Neural progenitor cell (in vitro differentiated cells): ENCODE measurements at regions not wholly inside any gene's neighbourhood (a gene's known extent, or its start where the extent isn't known, plus 50 kb on each side); places are given as distances from the start of the nearest gene placed in this dataset.

Experiments
- DNase-seq: peaks from one replicate; pipeline ENCODE4 v3.0.0-alpha.2; 2016; ENCODE audit warnings: low spot score
- H2AFZ ChIP-seq: fragments of 200-600 bp; sonication (generic); replicated peaks from 2 replicates; pipeline ENCODE4 v1.6.1; 2016; ENCODE audit warnings: antibody characterized with exemption
- H3F3A ChIP-seq: fragments of 200-600 bp; sonication (generic); 2 replicates; pipeline ENCODE4 v1.6.1; 2016; ENCODE audit warnings: antibody characterized with exemption, low read depth
- H3K27ac ChIP-seq: fragments of 200-600 bp; sonication (generic); 2 replicates; pipeline ENCODE4 v1.5.1; 2016; ENCODE audit warnings: mild to moderate bottlenecking
- H3K27me3 ChIP-seq: fragments of 200-600 bp; sonication (generic); 2 replicates; pipeline ENCODE4 v1.6.1; 2016; ENCODE audit warnings: mild to moderate bottlenecking, moderate library complexity
- H3K36me3 ChIP-seq: fragments of 200-600 bp; sonication (generic); 2 replicates; pipeline ENCODE4 v1.5.1; 2016
- H3K4me1 ChIP-seq: fragments of 200-600 bp; sonication (generic); 2 replicates; pipeline ENCODE4 v1.6.1; 2016; ENCODE audit warnings: mixed run types
- H3K4me2 ChIP-seq: fragments of 200-600 bp; sonication (generic); 2 replicates; pipeline ENCODE4 v1.6.1; 2016
- H3K4me3 ChIP-seq: fragments of 200-600 bp; sonication (generic); 2 replicates; pipeline ENCODE4 v1.5.1; 2016
- H3K79me2 ChIP-seq: fragments of 200-600 bp; sonication (generic); 2 replicates; pipeline ENCODE4 v1.6.1; 2016; ENCODE audit warnings: low read depth
- H3K9ac ChIP-seq: fragments of 200-600 bp; sonication (generic); 2 replicates; pipeline ENCODE4 v1.6.1; 2016
- H3K9me3 ChIP-seq: fragments of 200-600 bp; sonication (generic); 2 replicates; pipeline ENCODE4 v1.5.1; 2016; ENCODE audit warnings: low read depth
- H4K20me1 ChIP-seq: fragments of 200-600 bp; sonication (generic); 2 replicates; pipeline ENCODE4 v1.6.1; 2016; ENCODE audit warnings: low read depth
- H3K27ac Mint-ChIP-seq: 3 replicates; pipeline ENCODE4 v1.8.0; 2021; ENCODE audit warnings: mixed read lengths
- H3K27me3 Mint-ChIP-seq: 2 replicates; pipeline ENCODE4 v1.8.0; 2022; ENCODE audit warnings: low read depth, mild to moderate bottlenecking, inconsistent platforms, moderate library complexity, mixed read lengths; ENCODE audit not compliant: insufficient read depth
- H3K36me3 Mint-ChIP-seq: 3 replicates; pipeline ENCODE4 v1.8.0; 2021; ENCODE audit warnings: mixed read lengths
- H3K4me1 Mint-ChIP-seq: 3 replicates; pipeline ENCODE4 v1.8.0; 2021; ENCODE audit warnings: mixed read lengths
- H3K4me3 Mint-ChIP-seq: 3 replicates; pipeline ENCODE4 v1.8.0; 2021; ENCODE audit warnings: mild to moderate bottlenecking, moderate library complexity, mixed read lengths
- H3K9me3 Mint-ChIP-seq: 3 replicates; pipeline ENCODE4 v1.8.0; 2020; ENCODE audit warnings: mixed read lengths
- EZH2 ChIP-seq: fragments of 200-600 bp; sonication (generic); IDR thresholded peaks from 2 replicates; pipeline ENCODE4 v1.6.1; 2017; ENCODE audit warnings: antibody characterized with exemption, mild to moderate bottlenecking, moderate library complexity
- EZH2phosphoT487 ChIP-seq: fragments of 200-600 bp; sonication (generic); IDR thresholded peaks from 2 replicates; pipeline ENCODE4 v1.6.1; 2017; ENCODE audit warnings: antibody characterized with exemption
- TF ChIP-seq, protein P1 (sequence below): fragments of 200-600 bp; sonication (generic); IDR thresholded peaks from 2 replicates; pipeline ENCODE4 v1.5.1; 2017; ENCODE audit warnings: antibody characterized with exemption, mild to moderate bottlenecking

- Histone ChIP-seq H3K4me2 (peak overlapping the region; percentile 61), H3K4me1 (peaks cover 31% of the 10 kb centered on the region), H3K9me3 (no peaks in the 10 kb centered on the region), H3K27me3 (peaks cover 66% of the 10 kb centered on the region), H3F3A (peaks cover 15% of the 10 kb centered on the region), H4K20me1 (peaks cover 10% of the 10 kb centered on the region), H3K4me3 (no peak overlapping the region), H3K36me3 (no peaks in the 10 kb centered on the region), H3K9ac (no peak overlapping the region), H3K27ac (peak overlapping the region; percentile 39), H2AFZ (no peak overlapping the region), H3K79me2 (no peaks in the 10 kb centered on the region)
- no peak for DNase-seq
- peaks cover 42% of the 10 kb centered on the region for H3K4me1 Mint-ChIP-seq
- no peak overlapping the region for H3K4me3 Mint-ChIP-seq
- TF ChIP-seq EZH2 (no peak), EZH2phosphoT487 (no peak)
- TF ChIP-seq, protein P1, sequence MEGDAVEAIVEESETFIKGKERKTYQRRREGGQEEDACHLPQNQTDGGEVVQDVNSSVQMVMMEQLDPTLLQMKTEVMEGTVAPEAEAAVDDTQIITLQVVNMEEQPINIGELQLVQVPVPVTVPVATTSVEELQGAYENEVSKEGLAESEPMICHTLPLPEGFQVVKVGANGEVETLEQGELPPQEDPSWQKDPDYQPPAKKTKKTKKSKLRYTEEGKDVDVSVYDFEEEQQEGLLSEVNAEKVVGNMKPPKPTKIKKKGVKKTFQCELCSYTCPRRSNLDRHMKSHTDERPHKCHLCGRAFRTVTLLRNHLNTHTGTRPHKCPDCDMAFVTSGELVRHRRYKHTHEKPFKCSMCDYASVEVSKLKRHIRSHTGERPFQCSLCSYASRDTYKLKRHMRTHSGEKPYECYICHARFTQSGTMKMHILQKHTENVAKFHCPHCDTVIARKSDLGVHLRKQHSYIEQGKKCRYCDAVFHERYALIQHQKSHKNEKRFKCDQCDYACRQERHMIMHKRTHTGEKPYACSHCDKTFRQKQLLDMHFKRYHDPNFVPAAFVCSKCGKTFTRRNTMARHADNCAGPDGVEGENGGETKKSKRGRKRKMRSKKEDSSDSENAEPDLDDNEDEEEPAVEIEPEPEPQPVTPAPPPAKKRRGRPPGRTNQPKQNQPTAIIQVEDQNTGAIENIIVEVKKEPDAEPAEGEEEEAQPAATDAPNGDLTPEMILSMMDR = no peak
- H3K27ac Mint-ChIP-seq = no peak overlapping the region
- H3K27me3 Mint-ChIP-seq = peaks cover 10% of the 10 kb centered on the region
- no peaks in the 10 kb centered on the region for H3K9me3 Mint-ChIP-seq
- no peaks in the 10 kb centered on the region for H3K36me3 Mint-ChIP-seq
Observed at GRCh38 chr11:19519353-19519752, 193.3 kb upstream of the NAV2 start.

GRCh38 chr11:19513253-19513652 is 199.4 kb upstream of the NAV2 start:
- Histone ChIP-seq H3K4me3 (no peak overlapping the region), H3F3A (no peaks in the 10 kb centered on the region), H4K20me1 (no peaks in the 10 kb centered on the region), H2AFZ (no peak overlapping the region), H3K79me2 (no peaks in the 10 kb centered on the region), H3K9me3 (no peaks in the 10 kb centered on the region), H3K27me3 (peaks cover 27% of the 10 kb centered on the region), H3K9ac (no peak overlapping the region), H3K4me1 (peaks cover 8% of the 10 kb centered on the region), H3K36me3 (no peaks in the 10 kb centered on the region), H3K4me2 (no peak overlapping the region), H3K27ac (no peak overlapping the region)
- DNase-seq = no peak
- peaks cover 2% of the 10 kb centered on the region for H3K27me3 Mint-ChIP-seq
- H3K36me3 Mint-ChIP-seq = no peaks in the 10 kb centered on the region
- H3K4me3 Mint-ChIP-seq = no peak overlapping the region
- peaks cover 2% of the 10 kb centered on the region for H3K9me3 Mint-ChIP-seq
- no peak overlapping the region for H3K27ac Mint-ChIP-seq
- TF ChIP-seq EZH2 (no peak), EZH2phosphoT487 (no peak)
- TF ChIP-seq, protein P1 = no peak
- peaks cover 51% of the 10 kb centered on the region for H3K4me1 Mint-ChIP-seq

GRCh38 chr11:19512618-19513017 is 200.0 kb upstream of the NAV2 start:
- Histone ChIP-seq H3K79me2 (no peaks in the 10 kb centered on the region), H3K9me3 (no peaks in the 10 kb centered on the region), H3K27me3 (peaks cover 21% of the 10 kb centered on the region), H3F3A (no peaks in the 10 kb centered on the region), H3K36me3 (no peaks in the 10 kb centered on the region), H4K20me1 (no peaks in the 10 kb centered on the region), H2AFZ (no peak overlapping the region), H3K4me2 (no peak overlapping the region), H3K4me3 (no peak overlapping the region), H3K4me1 (peaks cover 7% of the 10 kb centered on the region), H3K27ac (no peak overlapping the region), H3K9ac (no peak overlapping the region)
- no peak overlapping the region for H3K4me3 Mint-ChIP-seq
- H3K27me3 Mint-ChIP-seq = peaks cover 2% of the 10 kb centered on the region
- peaks cover 56% of the 10 kb centered on the region for H3K4me1 Mint-ChIP-seq
- TF ChIP-seq EZH2 = no peak
- TF ChIP-seq, protein P1 = no peak
- no peak for TF ChIP-seq EZH2phosphoT487
- DNase-seq = no peak
- no peak overlapping the region for H3K27ac Mint-ChIP-seq
- H3K36me3 Mint-ChIP-seq = no peaks in the 10 kb centered on the region
- H3K9me3 Mint-ChIP-seq = peaks cover 2% of the 10 kb centered on the region
